Stimulated activated naive B cell treated with anti-CD40 and anti-IgM and Interleukin-4, amounts not matched to agents 10 μg/mL and 1 μg/mL and 100 μg/mL, for 72 hours (primary cell): ENCODE measurements at regions not wholly inside any gene's neighbourhood (a gene's known extent, or its start where the extent isn't known, plus 50 kb on each side); places are given as distances from the start of the nearest gene placed in this dataset.
A peak's percentile ranks its signal among the peaks of the same experiment; 100 is the strongest.
"Not testable (repeated sequence)": the region's sequence is repeated elsewhere in the genome, so short reads cannot be mapped to it uniquely, and the experiment has no call there.

Source experiments
- ATAC-seq, 2 donors: fragments of 150-1000 bp; cut with Tn5 transposase; replicated peaks; 2 replicates each; pipeline ENCODE4 v1.10.0; 2021; ENCODE audit warnings: moderate library complexity in 1 of 2
- DNase-seq: peaks from one replicate; pipeline ENCODE4 v3.0.0; 2021
- H3K27ac Mint-ChIP-seq: one replicate; pipeline ENCODE4 v1.8.0; 2022; ENCODE audit warnings: mild to moderate bottlenecking, mixed read lengths
- H3K27me3 Mint-ChIP-seq, 2 donors: one replicate each; pipeline ENCODE4 v1.8.0; 2022; ENCODE audit warnings: mixed read lengths in 2 of 2
- H3K36me3 Mint-ChIP-seq, 2 donors: one replicate each; pipeline ENCODE4 v1.8.0; 2022; ENCODE audit warnings: mixed read lengths in 2 of 2, mild to moderate bottlenecking in 1 of 2
- H3K4me1 Mint-ChIP-seq, 2 donors: one replicate each; pipeline ENCODE4 v1.8.0; 2022; ENCODE audit warnings: mixed read lengths in 2 of 2, mild to moderate bottlenecking in 1 of 2
- H3K4me3 Mint-ChIP-seq, 2 donors: one replicate each; pipeline ENCODE4 v1.8.0; 2022; ENCODE audit warnings: mild to moderate bottlenecking in 2 of 2, mixed read lengths in 2 of 2, moderate library complexity in 1 of 2
- H3K9me3 Mint-ChIP-seq, 2 donors: one replicate each; pipeline ENCODE4 v1.8.0; 2022; ENCODE audit warnings: mixed read lengths in 2 of 2, mild to moderate bottlenecking in 1 of 2

DNA sequence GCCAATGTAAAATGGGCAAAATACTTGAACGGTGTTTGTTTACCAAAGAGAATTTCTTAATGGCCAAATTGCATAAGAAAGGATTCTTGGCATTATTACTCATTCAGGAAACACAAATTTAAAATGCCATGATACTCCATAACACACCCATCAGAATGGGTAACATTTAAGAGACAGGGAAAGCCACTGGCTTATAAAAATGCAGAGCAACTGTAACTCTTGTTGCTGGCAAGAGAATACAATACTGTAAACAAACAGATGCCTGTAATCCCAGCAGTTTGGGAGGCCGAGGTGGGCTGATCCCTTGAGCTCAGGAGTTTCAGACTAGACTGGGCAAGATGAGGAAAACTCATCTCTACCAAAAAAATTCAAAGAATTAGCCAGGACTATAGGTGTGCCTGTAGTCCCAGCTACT is 125.8 kb upstream of the NBPF11 start:
- ATAC-seq, H3K36me3 Mint-ChIP-seq, H3K9me3 Mint-ChIP-seq, H3K4me3 Mint-ChIP-seq, H3K27ac Mint-ChIP-seq, DNase-seq: not testable (repeated sequence)
- Mint-ChIP-seq H3K27me3 (peaks cover 43 to 51% of the 10 kb centered on the region in 2 donors), H3K4me1 (peaks cover 4 to 14% of the 10 kb centered on the region in 2 donors)

DNA sequence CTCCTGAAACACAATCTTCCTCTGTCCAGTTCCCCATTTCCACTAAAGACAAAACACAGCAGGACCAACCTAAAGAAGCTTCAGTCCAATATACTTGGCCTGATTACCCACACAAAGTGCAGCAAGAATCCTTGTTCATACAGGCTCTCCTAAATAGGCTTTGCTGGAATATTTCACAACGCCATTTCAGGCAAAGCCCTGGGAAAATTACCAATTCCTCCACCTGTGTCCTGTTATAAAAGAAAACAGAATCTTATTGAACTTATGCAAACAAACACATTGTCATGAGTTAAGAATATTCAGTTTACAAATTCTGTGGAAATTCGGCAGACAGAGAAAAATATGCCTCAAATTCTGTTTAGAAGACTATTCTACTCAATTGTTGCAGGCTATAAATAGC is 115.0 kb upstream of the NBPF11 start:
- not testable (repeated sequence) for ATAC-seq, H3K4me3 Mint-ChIP-seq, H3K27ac Mint-ChIP-seq, H3K27me3 Mint-ChIP-seq, DNase-seq, H3K9me3 Mint-ChIP-seq, H3K36me3 Mint-ChIP-seq
- H3K4me1 Mint-ChIP-seq: peaks cover 11 to 12% of the 10 kb centered on the region in 2 donors

DNA sequence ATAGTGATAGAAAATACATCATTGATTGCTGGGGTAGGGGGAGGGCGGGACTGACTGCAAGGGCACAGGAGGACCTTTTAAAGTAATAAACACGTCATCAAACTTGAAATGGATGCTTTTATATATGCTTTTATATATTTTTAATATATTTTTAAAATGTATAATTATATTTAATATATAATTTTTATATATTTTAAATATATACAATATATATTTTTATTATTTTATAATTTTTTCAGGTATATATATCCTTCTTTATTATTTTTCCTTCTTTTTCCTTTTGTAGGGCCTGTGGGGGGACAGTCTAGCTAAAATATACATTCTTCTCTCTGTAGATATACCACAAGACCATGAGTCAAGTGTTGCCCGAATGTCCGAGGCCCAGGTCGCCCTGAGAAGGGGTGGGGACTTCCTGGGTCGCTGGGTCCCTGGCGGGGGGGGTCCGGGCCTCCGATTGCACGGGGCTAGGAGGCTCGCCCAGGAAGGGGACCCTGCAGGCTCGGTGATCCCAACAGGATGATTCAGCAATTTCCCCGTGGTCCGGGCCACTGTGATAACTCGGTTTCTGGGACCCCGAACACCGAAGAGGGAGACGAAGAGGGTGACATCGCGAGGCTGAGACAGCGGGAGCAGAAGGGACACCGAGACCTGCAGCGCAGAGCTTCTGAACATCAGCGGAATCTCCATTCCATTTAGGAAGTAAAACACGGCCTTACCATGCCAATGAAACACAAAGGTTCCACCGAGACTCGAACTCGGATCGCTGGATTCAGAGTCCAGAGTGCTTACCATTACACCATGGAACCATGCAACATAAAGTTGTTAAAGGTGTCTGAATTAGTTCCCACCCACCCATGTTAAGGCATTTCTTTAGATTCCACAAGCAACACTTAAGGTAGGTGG is 112.5 kb upstream of the NBPF11 start:
- peaks cover 0 to 6% of the 10 kb centered on the region in 2 donors for H3K27me3 Mint-ChIP-seq
- ATAC-seq: no peak
- peak overlapping the region; percentile 32 to 93 for H3K4me3 Mint-ChIP-seq
- peaks cover 2 to 7% of the 10 kb centered on the region in 2 donors for H3K36me3 Mint-ChIP-seq
- peaks cover 11 to 12% of the 10 kb centered on the region in 2 donors for H3K4me1 Mint-ChIP-seq
- no peaks in the 10 kb centered on the region for H3K9me3 Mint-ChIP-seq
- no peak for DNase-seq
- no peak overlapping the region for H3K27ac Mint-ChIP-seq

DNA sequence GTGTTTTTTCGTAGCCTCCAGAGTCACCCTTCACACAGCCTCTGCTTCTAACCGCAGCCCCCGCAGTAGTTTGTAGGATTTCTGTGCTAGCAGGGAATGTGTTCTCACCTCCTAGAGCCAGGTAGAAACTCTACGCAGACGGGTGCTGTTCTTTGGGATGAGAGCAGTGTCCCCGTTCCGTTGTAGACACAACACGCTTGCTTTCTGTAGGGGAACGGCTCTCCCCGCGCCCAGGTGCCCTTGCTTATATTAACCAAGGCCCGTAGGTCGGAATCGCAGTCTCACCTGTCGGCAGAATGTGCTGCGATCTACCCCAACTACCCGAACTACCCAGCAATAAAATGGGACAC is 111.8 kb upstream of the NBPF11 start:
- Mint-ChIP-seq H3K27ac (peak overlapping the region; percentile 100), H3K4me1 (peaks cover 11 to 12% of the 10 kb centered on the region in 2 donors), H3K36me3 (peaks cover 2 to 7% of the 10 kb centered on the region in 2 donors), H3K9me3 (no peaks in the 10 kb centered on the region), H3K27me3 (peaks cover 0 to 6% of the 10 kb centered on the region in 2 donors), H3K4me3 (peak overlapping the region; percentile 91 to 93)
- peak; percentile 88 for DNase-seq
- ATAC-seq: peak in 1 of 2 donors; percentile 67

DNA sequence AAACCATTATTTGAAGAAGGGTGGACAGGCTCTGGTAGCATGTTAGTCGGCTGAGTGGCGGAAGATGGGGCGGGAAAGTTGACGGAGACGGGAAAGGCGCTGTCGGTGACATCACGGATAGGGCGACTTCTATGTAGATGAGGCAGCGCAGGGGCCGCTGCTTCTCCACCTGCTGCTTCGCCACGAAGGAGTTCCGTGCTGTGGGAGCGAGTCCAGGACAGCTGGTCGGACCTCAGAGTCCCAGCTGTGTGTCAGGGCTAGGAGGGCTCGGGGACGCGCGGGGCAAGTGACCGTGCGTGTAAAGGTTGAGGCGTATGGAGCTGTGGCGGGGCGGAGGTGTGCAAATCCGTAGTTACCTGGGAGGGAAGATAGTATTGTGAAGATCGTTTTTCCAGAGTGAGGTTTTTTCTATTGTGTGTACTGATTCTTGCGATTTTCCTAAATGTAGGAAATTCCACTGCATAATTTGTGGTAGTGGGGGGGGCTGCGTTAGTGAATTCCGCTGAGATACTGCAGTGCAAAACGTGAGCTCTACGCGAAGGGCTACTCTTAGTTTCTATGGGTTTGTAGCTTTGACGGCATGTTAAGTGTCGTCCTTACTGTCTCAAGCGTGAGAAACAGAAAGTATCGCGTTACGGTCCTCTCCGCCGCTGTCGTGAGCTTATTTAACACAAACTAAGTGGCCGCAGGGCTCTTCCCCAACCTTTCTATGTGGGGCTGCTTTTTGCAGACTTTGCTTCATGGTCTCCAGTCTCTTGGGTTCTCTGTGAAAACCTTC is 111.2 kb upstream of the NBPF11 start:
- Mint-ChIP-seq H3K27ac (peak overlapping the region; percentile 100), H3K4me3 (peak overlapping the region; percentile 91 to 93), H3K9me3 (no peaks in the 10 kb centered on the region), H3K36me3 (peaks cover 2 to 7% of the 10 kb centered on the region in 2 donors), H3K27me3 (peaks cover 0 to 6% of the 10 kb centered on the region in 2 donors), H3K4me1 (peaks cover 11 to 12% of the 10 kb centered on the region in 2 donors)
- DNase-seq (peak; percentile 74), ATAC-seq (peak; percentile 85 to 91)

DNA sequence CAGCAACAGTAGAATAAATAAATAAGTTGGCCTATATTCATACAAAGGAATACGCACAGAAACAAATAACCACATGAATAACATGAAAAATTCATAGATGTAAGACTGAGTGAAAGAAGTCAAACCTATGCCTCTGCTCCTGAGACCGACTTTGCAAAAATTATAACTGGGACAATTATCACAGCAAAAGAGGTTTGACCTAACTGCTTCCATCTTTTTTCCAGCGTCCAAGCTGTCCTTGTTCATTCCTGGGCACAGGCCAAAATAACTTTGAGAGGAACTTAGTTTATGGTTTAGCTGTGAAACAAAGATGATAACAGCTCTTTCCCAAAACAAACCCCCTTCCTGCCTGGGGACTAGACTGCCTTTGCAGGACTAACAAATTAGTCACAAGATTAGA is 109.6 kb upstream of the NBPF11 start:
- H3K9me3 Mint-ChIP-seq, ATAC-seq, H3K27me3 Mint-ChIP-seq, H3K4me3 Mint-ChIP-seq, H3K36me3 Mint-ChIP-seq, H3K27ac Mint-ChIP-seq, DNase-seq: not testable (repeated sequence)
- peaks cover 11 to 12% of the 10 kb centered on the region in 2 donors for H3K4me1 Mint-ChIP-seq

DNA sequence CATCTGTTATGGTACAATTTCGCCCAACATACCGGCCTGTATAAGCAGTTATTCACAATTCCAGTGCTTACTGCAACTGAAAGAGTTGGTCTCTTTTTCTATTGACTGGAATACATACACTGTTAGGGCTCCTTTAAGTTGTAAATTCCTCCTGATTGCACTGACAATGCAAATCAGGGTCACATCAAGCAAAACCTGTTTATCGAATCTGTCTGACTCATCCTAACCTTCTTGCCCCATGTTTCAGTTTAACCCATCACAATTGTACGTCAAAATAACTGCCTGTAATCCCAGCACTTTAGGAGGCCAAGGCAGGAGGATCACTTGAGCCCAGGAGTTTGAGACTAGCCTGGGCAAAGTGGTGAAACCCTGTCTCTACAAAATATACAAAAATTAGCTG is 105.8 kb upstream of the NBPF11 start:
- H3K9me3 Mint-ChIP-seq, ATAC-seq, H3K27me3 Mint-ChIP-seq, H3K36me3 Mint-ChIP-seq, H3K4me3 Mint-ChIP-seq, H3K4me1 Mint-ChIP-seq, DNase-seq, H3K27ac Mint-ChIP-seq: not testable (repeated sequence)

DNA sequence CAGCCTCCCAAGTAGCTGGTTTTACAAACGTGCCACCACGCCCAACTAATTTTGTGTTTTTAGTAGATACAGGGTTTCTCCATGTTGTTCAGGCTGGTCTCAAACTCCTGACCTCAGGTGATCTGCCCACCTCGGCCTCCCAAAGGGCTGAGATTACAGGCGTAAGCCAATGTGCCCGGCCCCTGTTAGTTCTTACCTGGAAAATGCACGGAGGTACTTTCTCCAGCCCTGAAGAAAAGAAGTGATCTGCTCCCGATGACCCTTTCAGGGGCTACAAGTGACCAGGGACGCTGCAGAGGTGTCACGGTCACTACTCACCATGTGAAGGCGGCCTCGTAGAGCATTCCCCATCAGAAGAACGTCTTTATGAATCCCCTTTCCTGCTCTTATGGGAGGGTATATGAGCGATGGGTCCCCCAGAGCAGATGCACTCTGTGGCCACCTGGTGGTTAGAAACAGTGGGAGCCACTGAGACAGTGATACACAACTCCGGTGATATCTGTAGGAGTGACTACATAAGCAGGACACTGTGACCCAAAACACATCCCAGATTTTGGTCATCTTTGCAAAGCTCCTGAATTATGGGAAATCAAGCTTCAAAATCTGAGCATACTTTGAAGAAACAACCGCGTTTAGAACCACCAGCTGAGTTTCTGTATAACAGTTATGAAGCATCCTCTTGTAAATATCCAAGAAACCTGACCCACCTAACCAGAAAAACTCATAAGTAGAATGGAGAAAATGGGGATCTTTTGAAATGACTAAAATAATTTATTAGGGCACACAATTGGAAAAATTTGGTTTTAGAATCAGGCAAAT is 102.7 kb upstream of the NBPF11 start:
- not testable (repeated sequence) for H3K27me3 Mint-ChIP-seq, H3K27ac Mint-ChIP-seq, H3K36me3 Mint-ChIP-seq, H3K4me1 Mint-ChIP-seq, H3K9me3 Mint-ChIP-seq, H3K4me3 Mint-ChIP-seq
- peak; percentile 68 to 69 for ATAC-seq
- DNase-seq: peak; percentile 16

DNA sequence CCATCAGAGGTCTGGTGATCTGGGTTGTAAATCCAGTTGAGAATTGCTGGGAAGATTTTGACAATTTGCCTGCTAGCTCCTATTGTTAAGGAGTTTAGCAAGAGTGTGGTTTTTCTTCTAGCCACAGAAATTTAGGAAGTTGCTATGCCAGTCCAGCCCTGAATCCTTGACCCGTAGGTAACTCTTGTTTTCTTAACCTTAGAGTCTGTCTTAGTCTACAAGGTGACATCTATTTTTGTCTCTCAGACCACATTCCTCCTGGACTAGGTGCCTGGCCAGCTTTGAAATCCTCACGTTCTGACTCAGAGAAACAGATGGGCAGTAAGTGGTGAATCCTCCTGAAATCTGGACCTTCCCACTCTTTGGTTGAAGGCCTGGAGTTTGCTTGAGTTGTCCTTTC is 101.7 kb upstream of the NBPF11 start:
- H3K4me1 Mint-ChIP-seq, H3K9me3 Mint-ChIP-seq, H3K36me3 Mint-ChIP-seq, DNase-seq, H3K27me3 Mint-ChIP-seq, H3K4me3 Mint-ChIP-seq, H3K27ac Mint-ChIP-seq, ATAC-seq: not testable (repeated sequence)

DNA sequence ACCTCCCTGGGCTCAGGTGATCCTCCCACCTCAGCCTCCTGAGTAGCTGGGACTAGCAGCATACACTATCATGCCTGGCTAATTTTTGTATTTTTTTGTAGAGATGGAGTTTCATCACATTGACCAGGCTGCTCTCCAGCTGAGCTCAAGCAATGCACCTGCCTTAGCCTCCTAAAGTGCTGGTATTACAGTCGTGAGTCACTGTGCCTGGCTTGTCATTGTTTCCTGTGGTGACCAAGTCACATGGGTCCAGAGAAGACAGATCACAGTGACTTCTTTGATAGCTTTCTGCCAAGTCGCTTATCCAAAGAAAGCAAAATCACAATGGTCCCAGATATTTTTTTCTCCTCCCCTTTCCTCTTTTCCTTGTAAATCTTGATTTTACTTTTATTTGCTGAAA is 96.7 kb upstream of the NBPF11 start:
- not testable (repeated sequence) for H3K4me3 Mint-ChIP-seq, H3K27me3 Mint-ChIP-seq, H3K4me1 Mint-ChIP-seq, H3K36me3 Mint-ChIP-seq, DNase-seq, H3K9me3 Mint-ChIP-seq, H3K27ac Mint-ChIP-seq
- peak in 1 of 2 donors; percentile 61 for ATAC-seq

DNA sequence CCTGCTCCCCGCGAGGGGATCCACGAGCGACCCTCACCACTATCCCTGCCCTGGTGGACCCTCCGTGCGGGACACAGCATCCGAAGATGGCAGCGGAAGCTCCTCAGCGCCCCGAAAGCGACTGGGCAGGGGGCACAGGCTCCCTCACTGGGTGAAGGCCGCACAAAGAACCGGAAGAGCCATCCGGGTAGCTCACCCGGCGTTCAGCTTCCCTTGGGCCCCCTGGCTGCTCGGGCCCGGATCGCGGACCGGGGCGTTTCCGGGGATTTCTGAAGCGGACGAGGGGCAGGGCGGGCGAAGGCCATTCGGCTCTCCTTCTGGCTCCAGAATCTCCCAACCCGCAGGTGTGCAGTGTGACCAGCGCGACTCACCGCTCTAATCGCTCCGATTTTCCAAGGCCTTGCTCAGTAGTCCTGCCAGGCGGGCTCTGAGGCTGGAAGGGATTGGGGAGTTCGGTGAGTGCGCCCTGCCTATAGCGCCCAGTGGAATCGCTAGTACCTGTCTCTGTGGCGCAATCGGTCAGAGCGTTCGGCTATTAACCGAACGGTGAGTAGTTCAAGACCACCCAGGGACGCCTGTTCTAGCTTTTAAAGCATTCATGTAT is 94.3 kb upstream of the NBPF11 start:
- DNase-seq, H3K27ac Mint-ChIP-seq, H3K4me1 Mint-ChIP-seq, H3K9me3 Mint-ChIP-seq, ATAC-seq, H3K27me3 Mint-ChIP-seq, H3K36me3 Mint-ChIP-seq: not testable (repeated sequence)
- peak overlapping the region in 1 of 2 donors; percentile 51 for H3K4me3 Mint-ChIP-seq

DNA sequence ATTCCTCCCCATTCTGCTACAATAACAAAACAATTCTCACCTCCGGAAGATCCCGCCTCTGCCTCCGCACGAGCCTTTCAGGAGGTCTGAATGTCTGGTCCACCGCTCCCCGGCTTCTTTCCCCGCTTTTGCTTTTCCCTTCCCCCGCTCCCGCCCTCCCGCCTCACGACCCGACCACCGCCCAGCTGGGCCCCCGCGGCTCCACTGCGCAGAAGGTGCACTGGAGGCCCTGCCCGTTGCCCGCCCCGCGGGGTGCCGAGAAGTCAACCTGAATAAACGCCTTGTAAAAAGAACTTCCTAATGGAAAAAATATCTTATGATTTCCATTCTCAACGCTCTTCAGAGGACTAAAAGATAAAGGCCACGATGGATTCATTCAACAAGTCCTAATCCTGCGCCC is 93.8 kb upstream of the NBPF11 start:
- H3K4me1 Mint-ChIP-seq, H3K9me3 Mint-ChIP-seq, ATAC-seq, H3K4me3 Mint-ChIP-seq, H3K36me3 Mint-ChIP-seq, H3K27ac Mint-ChIP-seq, DNase-seq, H3K27me3 Mint-ChIP-seq: not testable (repeated sequence)

DNA sequence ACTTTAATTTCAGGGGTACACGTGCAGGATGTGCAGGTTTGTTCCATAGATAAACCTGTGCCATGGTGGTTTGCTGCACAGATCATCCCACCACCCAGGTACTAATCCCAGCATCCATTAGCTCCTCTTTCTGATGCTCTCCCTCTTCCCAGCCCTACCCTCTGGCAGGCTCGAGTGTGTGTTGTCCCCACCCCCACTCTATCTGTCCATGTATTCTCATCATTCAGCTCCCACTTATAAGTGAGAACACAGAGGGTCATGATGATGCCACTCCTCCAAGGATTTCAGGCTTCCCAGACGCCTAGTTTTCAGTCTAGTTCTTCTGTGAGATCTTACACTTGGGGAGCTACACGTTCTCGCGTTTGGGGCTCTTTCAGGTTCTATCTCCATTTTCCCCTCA is 93.4 kb upstream of the NBPF11 start:
- not testable (repeated sequence) for ATAC-seq, H3K27ac Mint-ChIP-seq, H3K36me3 Mint-ChIP-seq

DNA sequence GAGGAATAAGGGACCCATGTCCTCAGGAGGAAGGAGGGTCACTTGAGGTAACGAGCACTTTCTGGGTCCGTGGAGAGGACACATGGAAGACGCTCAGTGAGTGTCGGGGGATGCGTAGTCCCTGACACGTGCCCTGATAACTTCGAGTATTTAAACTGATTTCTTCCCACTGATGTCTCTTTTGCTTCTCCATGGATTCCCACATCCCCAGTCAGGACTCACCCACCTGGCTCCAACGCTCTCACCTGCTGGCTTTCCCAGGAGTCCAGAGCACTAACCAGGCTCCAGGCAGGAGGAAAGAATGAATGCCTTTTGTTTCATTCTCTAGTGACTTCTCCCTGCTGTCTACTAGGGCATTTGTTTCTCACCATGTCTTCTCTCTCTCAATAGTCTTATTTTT is 81.2 kb upstream of the NBPF11 start:
- H3K9me3 Mint-ChIP-seq, H3K27me3 Mint-ChIP-seq, ATAC-seq: not testable (repeated sequence)

More for the DNA sequence above, 93.4 kb upstream of the NBPF11 start:
- not testable (repeated sequence) for H3K27me3 Mint-ChIP-seq, DNase-seq, H3K4me3 Mint-ChIP-seq, H3K9me3 Mint-ChIP-seq, H3K4me1 Mint-ChIP-seq

More for the DNA sequence above, 81.2 kb upstream of the NBPF11 start:
- H3K36me3 Mint-ChIP-seq, H3K27ac Mint-ChIP-seq, H3K4me1 Mint-ChIP-seq, H3K4me3 Mint-ChIP-seq, DNase-seq: not testable (repeated sequence)
